ENCODE measurements at regions not wholly inside any gene's neighbourhood (a gene's known extent, or its start where the extent isn't known, plus 50 kb on each side); places are given as distances from the start of the nearest gene placed in this dataset.

DNA sequence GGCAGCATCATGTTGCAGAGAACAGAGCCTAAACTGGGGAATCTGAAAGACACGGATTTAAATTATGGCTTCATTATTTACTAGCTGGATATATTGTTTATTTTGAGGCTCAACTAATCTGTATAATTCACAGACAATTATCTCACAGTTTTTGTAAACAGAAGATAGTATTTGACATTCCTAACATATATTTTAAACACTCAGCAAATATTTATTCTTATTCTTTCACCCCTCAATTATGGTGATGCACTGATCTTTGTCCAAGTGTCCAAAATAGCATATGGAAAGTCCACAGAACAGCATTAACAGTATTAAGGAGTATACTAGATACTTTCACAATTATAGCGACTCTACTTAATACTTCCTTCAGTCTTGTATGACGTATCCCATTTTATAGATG lies 257.0 kb downstream of the ADGRG6 start:
- DNase-seq, result no peak
- no peaks in the 10 kb centered on the region for H3K4me1 ChIP-seq
- H3K4me3 ChIP-seq, result no peak overlapping the region
- H3K36me3 ChIP-seq, result no peaks in the 10 kb centered on the region
- no peak for FAIRE-seq
- H3K27me3 ChIP-seq, result no peaks in the 10 kb centered on the region
- intact Hi-C loops (cut with DNase I), result no loop called here
- 71 to 75% methylated on average over 3 of the region's 3 CpGs for WGBS, 2 donors
- H3K27ac ChIP-seq, result no peak overlapping the region
- no peak for ATAC-seq
- no peaks in the 10 kb centered on the region for H3K9me3 ChIP-seq
- TF ChIP-seq, protein P1, sequence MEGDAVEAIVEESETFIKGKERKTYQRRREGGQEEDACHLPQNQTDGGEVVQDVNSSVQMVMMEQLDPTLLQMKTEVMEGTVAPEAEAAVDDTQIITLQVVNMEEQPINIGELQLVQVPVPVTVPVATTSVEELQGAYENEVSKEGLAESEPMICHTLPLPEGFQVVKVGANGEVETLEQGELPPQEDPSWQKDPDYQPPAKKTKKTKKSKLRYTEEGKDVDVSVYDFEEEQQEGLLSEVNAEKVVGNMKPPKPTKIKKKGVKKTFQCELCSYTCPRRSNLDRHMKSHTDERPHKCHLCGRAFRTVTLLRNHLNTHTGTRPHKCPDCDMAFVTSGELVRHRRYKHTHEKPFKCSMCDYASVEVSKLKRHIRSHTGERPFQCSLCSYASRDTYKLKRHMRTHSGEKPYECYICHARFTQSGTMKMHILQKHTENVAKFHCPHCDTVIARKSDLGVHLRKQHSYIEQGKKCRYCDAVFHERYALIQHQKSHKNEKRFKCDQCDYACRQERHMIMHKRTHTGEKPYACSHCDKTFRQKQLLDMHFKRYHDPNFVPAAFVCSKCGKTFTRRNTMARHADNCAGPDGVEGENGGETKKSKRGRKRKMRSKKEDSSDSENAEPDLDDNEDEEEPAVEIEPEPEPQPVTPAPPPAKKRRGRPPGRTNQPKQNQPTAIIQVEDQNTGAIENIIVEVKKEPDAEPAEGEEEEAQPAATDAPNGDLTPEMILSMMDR (IDR thresholded peaks at IDR 0.05), result no peak

DNA sequence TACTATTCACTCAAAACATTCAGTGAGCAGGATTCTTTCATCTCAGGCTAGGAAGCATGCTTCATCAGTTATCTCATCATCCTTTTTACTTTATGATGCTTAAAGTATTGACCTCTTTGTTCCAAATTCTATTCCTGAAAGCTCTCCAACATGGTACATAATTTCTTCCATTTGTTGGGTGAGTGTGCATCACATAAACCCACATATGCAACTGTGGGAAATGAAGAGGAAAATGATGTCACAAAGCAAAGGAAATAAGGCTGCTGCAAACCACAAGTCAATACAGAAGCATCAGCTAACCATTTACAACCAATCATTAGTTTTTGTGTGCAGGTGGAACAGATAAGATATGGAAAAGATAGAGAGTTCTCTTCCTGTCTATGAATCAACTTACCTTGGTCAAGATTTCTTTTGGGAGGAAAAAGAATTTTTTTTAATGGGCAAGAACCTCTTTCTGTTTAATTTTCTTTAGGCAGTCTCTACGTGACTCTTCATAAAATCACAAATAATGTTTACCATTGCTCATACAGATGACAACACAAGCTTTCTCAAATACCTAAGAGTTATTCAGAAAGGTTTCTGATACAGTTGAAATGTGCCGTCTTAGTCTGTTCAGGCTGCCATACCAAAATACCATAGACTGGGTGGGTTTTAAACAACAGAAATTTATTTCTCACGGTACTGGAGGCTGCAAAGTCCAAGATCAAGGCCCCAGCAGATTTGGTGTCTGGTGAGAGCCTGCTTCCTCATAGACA lies 259.9 kb downstream of the ADGRG6 start:
- no peaks in the 10 kb centered on the region for H3K36me3 ChIP-seq
- FAIRE-seq (no peak), DNase-seq (no peak), ATAC-seq (no peak)
- H3K27me3 ChIP-seq, result no peaks in the 10 kb centered on the region
- H3K4me1 ChIP-seq, result no peaks in the 10 kb centered on the region
- WGBS, 2 donors, result 82 to 87% methylated on average over 3 of the region's 3 CpGs
- H3K27ac ChIP-seq, result no peak overlapping the region
- intact Hi-C loops (cut with DNase I), result no loop called here
- no peaks in the 10 kb centered on the region for H3K9me3 ChIP-seq
- TF ChIP-seq, protein P1 (IDR thresholded peaks at IDR 0.05), result no peak
- no peak overlapping the region for H3K4me3 ChIP-seq

DNA sequence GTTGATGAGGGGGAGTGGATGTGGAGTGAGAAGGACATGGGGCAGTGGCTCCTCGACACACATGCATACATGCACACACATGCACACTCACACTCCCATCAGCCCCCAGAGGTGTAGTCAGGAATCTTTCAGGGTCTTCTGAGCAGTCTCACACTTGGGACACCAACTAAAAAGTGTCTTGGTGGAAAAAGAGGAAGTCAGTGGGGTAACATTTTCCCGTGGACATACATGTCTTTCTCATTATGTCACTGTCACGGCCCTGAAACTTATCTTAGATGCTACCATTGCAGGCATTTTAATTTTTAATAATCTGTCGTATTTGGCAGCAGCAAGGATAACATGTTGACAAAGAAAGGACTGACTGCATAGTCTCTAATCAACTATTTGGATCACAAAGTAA lies 261.1 kb downstream of the ADGRG6 start:
- no peak overlapping the region for H3K4me3 ChIP-seq
- no peaks in the 10 kb centered on the region for H3K4me1 ChIP-seq
- no peak for ATAC-seq
- no peaks in the 10 kb centered on the region for H3K9me3 ChIP-seq
- no peak for DNase-seq
- intact Hi-C loops (cut with DNase I), result no loop called here
- no peaks in the 10 kb centered on the region for H3K36me3 ChIP-seq
- TF ChIP-seq, protein P1 (IDR thresholded peaks at IDR 0.05), result no peak
- 71 to 74% methylated on average over 4 of the region's 4 CpGs for WGBS, 2 donors
- no peak overlapping the region for H3K27ac ChIP-seq
- H3K27me3 ChIP-seq, result no peaks in the 10 kb centered on the region
- FAIRE-seq, result no peak

DNA sequence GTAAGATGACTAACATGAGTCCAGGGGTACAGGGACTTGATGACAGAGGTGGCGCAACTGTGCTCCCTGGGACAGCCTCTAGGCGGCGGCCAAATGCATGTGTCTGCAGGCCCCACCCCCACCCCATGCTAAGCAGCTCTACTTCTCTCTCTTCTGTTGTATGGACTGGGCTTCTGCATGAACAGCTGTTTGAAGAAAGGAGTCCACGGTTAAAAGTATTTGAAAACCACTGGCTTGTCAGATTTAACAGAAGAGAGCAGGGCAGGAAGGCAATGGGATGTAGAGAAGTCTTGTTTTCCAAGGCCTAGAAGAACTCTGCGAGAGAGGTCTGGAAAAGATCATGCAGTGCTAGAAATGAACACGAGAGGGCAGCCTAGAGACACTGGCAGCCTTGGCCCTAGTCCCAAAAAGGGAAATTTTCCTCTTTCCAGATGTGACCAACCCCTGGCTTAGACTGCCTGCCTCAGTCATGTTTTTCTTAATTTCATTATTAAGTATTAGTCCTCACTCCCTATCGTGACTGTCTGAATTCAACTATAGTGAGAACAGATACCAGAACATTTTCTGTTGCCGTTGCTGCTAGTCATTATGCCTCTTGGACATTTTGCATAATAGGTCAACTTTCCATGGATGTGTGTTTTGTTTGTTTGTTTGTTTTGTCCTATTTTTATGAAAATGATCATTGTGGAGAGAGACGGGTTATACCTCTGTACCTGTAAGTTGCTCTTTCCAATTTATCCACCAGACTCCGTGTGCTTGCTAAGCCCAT lies 265.0 kb downstream of the ADGRG6 start:
- Histone ChIP-seq H3K4me3 (no peak overlapping the region), H3K27ac (no peak overlapping the region), H3K9me3 (no peaks in the 10 kb centered on the region), H3K36me3 (no peaks in the 10 kb centered on the region), H3K4me1 (no peaks in the 10 kb centered on the region), H3K27me3 (no peaks in the 10 kb centered on the region)
- ATAC-seq, result peak in 3 of 4 donors; percentile 77 to 91 (median 81)
- TF ChIP-seq, protein P1 (IDR thresholded peaks at IDR 0.05), result peak; percentile 68 to 89 (median 82)
- 60 to 62% methylated on average over 10 of the region's 10 CpGs for WGBS, 2 donors
- intact Hi-C loops (cut with DNase I), result no loop called here
- peak in 3 of 6 donors; percentile 13 to 58 (median 20) for DNase-seq
- no peak for FAIRE-seq

DNA sequence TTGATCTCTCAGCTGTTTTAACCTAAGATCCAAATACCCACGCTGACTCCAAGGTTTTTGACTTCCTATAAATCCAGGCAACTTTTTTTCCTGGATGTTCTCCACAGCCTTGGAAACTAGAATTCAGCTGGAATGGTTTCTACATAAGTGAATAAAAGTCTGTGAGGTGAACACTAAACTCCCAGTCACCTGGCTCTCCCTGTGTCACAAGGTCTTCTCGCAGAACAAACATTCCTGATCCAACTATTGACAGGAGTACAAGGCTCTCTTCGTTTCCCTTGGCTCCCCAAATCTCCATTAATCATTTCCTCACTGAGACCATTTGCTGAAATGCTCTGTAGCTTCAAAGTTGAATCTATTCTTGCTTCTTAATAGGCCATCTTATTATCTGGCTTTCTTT lies 265.7 kb downstream of the ADGRG6 start:
- no peak for DNase-seq
- no peak overlapping the region for H3K4me3 ChIP-seq
- no peaks in the 10 kb centered on the region for H3K4me1 ChIP-seq
- H3K9me3 ChIP-seq, result no peaks in the 10 kb centered on the region
- H3K36me3 ChIP-seq, result no peaks in the 10 kb centered on the region
- TF ChIP-seq, protein P1 (IDR thresholded peaks at IDR 0.05), result no peak
- ATAC-seq, result no peak
- 34 to 39% methylated on average over 3 of the region's 3 CpGs for WGBS, 2 donors
- no peaks in the 10 kb centered on the region for H3K27me3 ChIP-seq
- no peak for FAIRE-seq
- intact Hi-C loops (cut with DNase I), result no loop called here
- H3K27ac ChIP-seq, result no peak overlapping the region
